Hepatocyte (in vitro differentiated cells): ENCODE measurements at regions not wholly inside any gene's neighbourhood (a gene's known extent, or its start where the extent isn't known, plus 50 kb on each side); places are given as distances from the start of the nearest gene placed in this dataset.

Source experiments
- DNase-seq: peaks from one replicate; pipeline ENCODE4 v3.0.0-alpha.2; 2016; ENCODE audit warnings: low spot score
- H2AFZ ChIP-seq: fragments of 200-600 bp; sonication (generic); 2 replicates; pipeline ENCODE4 v1.6.0; 2016; ENCODE audit warnings: antibody characterized with exemption, mild to moderate bottlenecking
- H3K27ac ChIP-seq: fragments of 200-600 bp; sonication (generic); 2 replicates; pipeline ENCODE4 v1.5.1; 2016; ENCODE audit warnings: mild to moderate bottlenecking
- H3K27me3 ChIP-seq: fragments of 200-600 bp; sonication (generic); 2 replicates; pipeline ENCODE4 v1.6.1; 2016
- H3K36me3 ChIP-seq: fragments of 200-600 bp; sonication (generic); replicated peaks from 2 replicates; pipeline ENCODE4 v1.5.1; 2016; ENCODE audit warnings: low read depth; ENCODE audit not compliant: insufficient read depth
- H3K4me1 ChIP-seq: fragments of 200-600 bp; sonication (generic); 2 replicates; pipeline ENCODE4 v1.5.1; 2016; ENCODE audit warnings: mild to moderate bottlenecking, moderate library complexity; ENCODE audit not compliant: insufficient read depth
- H3K4me2 ChIP-seq: fragments of 200-600 bp; sonication (generic); 2 replicates; pipeline ENCODE4 v1.6.0; 2016
- H3K4me3 ChIP-seq: fragments of 200-600 bp; sonication (generic); 2 replicates; pipeline ENCODE4 v1.5.1; 2016; ENCODE audit warnings: mild to moderate bottlenecking
- H3K79me2 ChIP-seq: fragments of 200-600 bp; sonication (generic); 2 replicates; pipeline ENCODE4 v1.6.0; 2017; ENCODE audit warnings: mild to moderate bottlenecking
- H3K9me2 ChIP-seq: fragments of 200-600 bp; sonication (generic); replicated peaks from 2 replicates; pipeline ENCODE4 v1.6.0; 2017; ENCODE audit warnings: mild to moderate bottlenecking; ENCODE audit not compliant: insufficient read depth
- H3K9me3 ChIP-seq: fragments of 200-600 bp; sonication (generic); 2 replicates; pipeline ENCODE4 v1.5.1; 2016; ENCODE audit warnings: low read depth, mild to moderate bottlenecking
- H4K20me1 ChIP-seq: fragments of 200-600 bp; sonication (generic); 2 replicates; pipeline ENCODE4 v1.6.0; 2016; ENCODE audit warnings: mild to moderate bottlenecking; ENCODE audit not compliant: insufficient read depth, poor library complexity, severe bottlenecking
- EZH2 ChIP-seq: fragments of 200-600 bp; sonication (generic); IDR thresholded peaks from 2 replicates; pipeline ENCODE4 v1.6.1; 2016; ENCODE audit warnings: antibody characterized with exemption, mild to moderate bottlenecking, borderline replicate concordance
- EZH2phosphoT487 ChIP-seq: fragments of 200-600 bp; sonication (generic); IDR thresholded peaks from one replicate; pipeline ENCODE4 v1.6.1; 2018; ENCODE audit warnings: antibody characterized with exemption, mild to moderate bottlenecking, low read depth, moderate library complexity; ENCODE audit not compliant: unreplicated experiment, severe bottlenecking
- WGBS: methylation state at CpG from one replicate; pipeline ENCODE4 v1.1.6; 2016; ENCODE audit warnings: low lambda C conversion rate; ENCODE audit errors: missing lambda C conversion rate; 5-methylcytosine and 5-hydroxymethylcytosine counted together
- TF ChIP-seq, protein P1 (sequence below): fragments of 200-600 bp; sonication (generic); IDR thresholded peaks from 2 replicates; pipeline ENCODE4 v1.5.1; 2016; ENCODE audit warnings: antibody characterized with exemption, mild to moderate bottlenecking; ENCODE audit not compliant: poor library complexity

DNA sequence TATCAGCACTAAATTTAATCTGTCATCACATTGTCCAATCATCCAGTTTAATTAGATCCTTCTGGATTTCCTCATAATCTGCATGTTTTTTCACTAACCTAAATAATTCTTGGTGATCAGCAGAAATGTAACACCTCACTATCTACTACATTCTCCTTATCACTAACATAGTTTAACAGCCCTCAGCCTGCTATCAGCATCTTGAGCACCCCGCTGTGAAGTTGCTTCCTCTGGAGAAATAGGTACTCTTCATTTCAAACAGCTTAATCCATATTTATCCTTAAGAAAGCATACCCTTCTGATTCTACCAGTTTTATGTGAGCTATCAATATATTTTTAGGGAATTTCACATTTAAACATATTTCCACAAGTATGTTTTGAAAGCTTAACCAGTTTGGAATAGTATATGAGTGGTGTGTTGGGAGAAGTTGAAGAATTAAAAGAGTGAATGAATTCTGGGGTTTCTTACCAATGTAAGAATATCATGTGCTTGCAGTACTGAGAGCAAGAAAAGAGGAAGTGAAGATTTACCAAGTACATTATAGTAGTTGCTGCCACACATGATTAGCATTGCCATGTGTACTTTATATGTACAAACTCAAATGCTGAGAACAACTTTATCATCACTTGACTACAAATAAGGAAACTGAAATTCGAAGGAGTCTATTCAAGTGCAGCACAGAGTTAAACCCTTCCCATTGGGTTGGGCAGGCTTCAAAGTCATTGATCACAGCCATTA is 771.1 kb upstream of the ADGRL4 start:
- H3K4me2 ChIP-seq: no peak overlapping the region
- H3K79me2 ChIP-seq: no peaks in the 10 kb centered on the region
- H3K4me1 ChIP-seq: no peaks in the 10 kb centered on the region
- no peak overlapping the region for H2AFZ ChIP-seq
- H3K27me3 ChIP-seq: no peaks in the 10 kb centered on the region
- TF ChIP-seq, protein P1, sequence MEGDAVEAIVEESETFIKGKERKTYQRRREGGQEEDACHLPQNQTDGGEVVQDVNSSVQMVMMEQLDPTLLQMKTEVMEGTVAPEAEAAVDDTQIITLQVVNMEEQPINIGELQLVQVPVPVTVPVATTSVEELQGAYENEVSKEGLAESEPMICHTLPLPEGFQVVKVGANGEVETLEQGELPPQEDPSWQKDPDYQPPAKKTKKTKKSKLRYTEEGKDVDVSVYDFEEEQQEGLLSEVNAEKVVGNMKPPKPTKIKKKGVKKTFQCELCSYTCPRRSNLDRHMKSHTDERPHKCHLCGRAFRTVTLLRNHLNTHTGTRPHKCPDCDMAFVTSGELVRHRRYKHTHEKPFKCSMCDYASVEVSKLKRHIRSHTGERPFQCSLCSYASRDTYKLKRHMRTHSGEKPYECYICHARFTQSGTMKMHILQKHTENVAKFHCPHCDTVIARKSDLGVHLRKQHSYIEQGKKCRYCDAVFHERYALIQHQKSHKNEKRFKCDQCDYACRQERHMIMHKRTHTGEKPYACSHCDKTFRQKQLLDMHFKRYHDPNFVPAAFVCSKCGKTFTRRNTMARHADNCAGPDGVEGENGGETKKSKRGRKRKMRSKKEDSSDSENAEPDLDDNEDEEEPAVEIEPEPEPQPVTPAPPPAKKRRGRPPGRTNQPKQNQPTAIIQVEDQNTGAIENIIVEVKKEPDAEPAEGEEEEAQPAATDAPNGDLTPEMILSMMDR: no peak
- TF ChIP-seq EZH2phosphoT487 (no peak), EZH2 (no peak)
- no peaks in the 10 kb centered on the region for H3K36me3 ChIP-seq
- H3K4me3 ChIP-seq: no peak overlapping the region
- 79% methylated on average over 2 of the region's 2 CpGs for WGBS
- H4K20me1 ChIP-seq: no peaks in the 10 kb centered on the region
- no peaks in the 10 kb centered on the region for H3K9me2 ChIP-seq
- H3K9me3 ChIP-seq: no peaks in the 10 kb centered on the region
- no peak for DNase-seq
- no peak overlapping the region for H3K27ac ChIP-seq

DNA sequence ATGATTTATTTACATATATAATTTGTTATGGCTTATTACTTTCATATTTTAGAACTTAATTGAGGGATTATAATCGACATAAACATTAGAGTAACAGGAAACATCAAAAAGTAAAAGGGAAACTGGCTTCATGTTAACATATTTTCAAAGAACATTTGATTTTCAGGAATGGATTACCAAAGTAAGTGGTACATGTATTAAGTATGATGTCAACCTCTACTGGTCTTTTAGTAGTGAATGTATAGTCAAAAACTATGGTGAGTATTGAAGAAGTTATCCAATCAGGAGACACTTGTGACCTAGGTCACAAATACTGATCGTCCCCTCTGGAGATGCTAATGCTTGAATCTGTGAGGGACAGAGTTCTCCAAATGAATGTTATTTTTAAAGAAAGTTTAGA is 768.9 kb upstream of the ADGRL4 start:
- Histone ChIP-seq H3K9me2 (no peaks in the 10 kb centered on the region), H3K27ac (no peak overlapping the region), H3K4me3 (no peak overlapping the region), H3K27me3 (no peaks in the 10 kb centered on the region), H4K20me1 (no peaks in the 10 kb centered on the region), H2AFZ (no peak overlapping the region), H3K4me1 (no peaks in the 10 kb centered on the region), H3K36me3 (no peaks in the 10 kb centered on the region), H3K4me2 (no peak overlapping the region), H3K9me3 (no peaks in the 10 kb centered on the region), H3K79me2 (no peaks in the 10 kb centered on the region)
- WGBS: 87% methylated on average over 2 of the region's 2 CpGs
- no peak for DNase-seq
- TF ChIP-seq, protein P1: no peak
- TF ChIP-seq EZH2: no peak
- TF ChIP-seq EZH2phosphoT487: no peak

DNA sequence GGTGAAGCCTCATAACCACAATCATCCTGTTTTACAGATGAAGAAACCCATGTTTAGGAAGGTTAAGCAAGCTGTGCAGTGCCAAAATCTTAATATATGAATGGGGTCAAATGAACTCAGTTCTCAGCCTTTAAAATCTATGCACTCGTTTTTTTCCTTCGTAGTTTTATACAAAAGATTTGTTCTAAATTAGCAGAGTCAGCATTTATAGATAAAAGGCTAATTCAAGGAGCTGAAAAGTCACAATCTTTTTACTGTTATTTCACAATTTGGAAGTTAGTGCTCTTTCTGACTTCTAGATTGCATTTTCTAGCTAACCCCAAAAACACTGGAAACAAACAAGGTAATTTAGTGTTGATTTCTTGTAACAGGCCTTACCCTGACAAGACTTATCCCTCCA is 766.9 kb upstream of the ADGRL4 start:
- H4K20me1 ChIP-seq: no peaks in the 10 kb centered on the region
- H3K4me3 ChIP-seq: no peak overlapping the region
- H3K36me3 ChIP-seq: no peaks in the 10 kb centered on the region
- no peak overlapping the region for H2AFZ ChIP-seq
- H3K27ac ChIP-seq: no peak overlapping the region
- WGBS: 84% methylated on average over 2 of the region's 2 CpGs
- H3K9me3 ChIP-seq: no peaks in the 10 kb centered on the region
- no peaks in the 10 kb centered on the region for H3K9me2 ChIP-seq
- no peaks in the 10 kb centered on the region for H3K79me2 ChIP-seq
- no peak for DNase-seq
- H3K4me1 ChIP-seq: no peaks in the 10 kb centered on the region
- no peak overlapping the region for H3K4me2 ChIP-seq
- TF ChIP-seq EZH2 (no peak), EZH2phosphoT487 (no peak)
- TF ChIP-seq, protein P1: no peak
- no peaks in the 10 kb centered on the region for H3K27me3 ChIP-seq

DNA sequence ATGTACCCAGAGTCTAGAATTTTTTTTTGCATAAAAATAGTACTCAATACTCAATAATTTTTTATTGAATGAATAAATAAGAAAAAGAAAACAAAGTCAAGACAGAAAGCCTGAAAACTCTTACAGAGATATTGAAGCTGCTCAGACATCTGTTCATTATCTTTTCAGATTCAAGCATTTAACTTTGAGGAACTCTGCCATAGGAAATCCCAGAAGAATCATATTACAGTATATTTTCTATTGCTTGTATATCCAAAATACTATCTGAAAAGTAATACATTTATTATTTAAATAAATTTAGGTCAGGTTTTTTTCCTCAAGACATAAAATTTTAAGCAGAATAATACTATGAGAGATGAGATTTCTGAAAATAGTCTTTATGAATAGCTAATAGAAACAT is 755.9 kb upstream of the ADGRL4 start:
- Histone ChIP-seq H3K9me2 (no peaks in the 10 kb centered on the region), H3K4me1 (no peaks in the 10 kb centered on the region), H3K4me3 (no peak overlapping the region), H3K27me3 (no peaks in the 10 kb centered on the region), H3K27ac (no peak overlapping the region), H3K9me3 (no peaks in the 10 kb centered on the region), H3K36me3 (no peaks in the 10 kb centered on the region), H3K79me2 (no peaks in the 10 kb centered on the region), H4K20me1 (no peaks in the 10 kb centered on the region), H3K4me2 (no peak overlapping the region), H2AFZ (no peak overlapping the region)
- TF ChIP-seq EZH2: no peak
- TF ChIP-seq EZH2phosphoT487: no peak
- TF ChIP-seq, protein P1: no peak
- no peak for DNase-seq
